IMR-90 (cell line): ENCODE measurements at regions not wholly inside any gene's neighbourhood (a gene's known extent, or its start where the extent isn't known, plus 50 kb on each side); places are given as distances from the start of the nearest gene placed in this dataset.

Experiments used
- ATAC-seq: fragments of 200-7000 bp; cut with Tn5 transposase; 2 replicates; pipeline ENCODE4 v1.9.1; 2020; ENCODE audit warnings: low read depth, mild to moderate bottlenecking, moderate library complexity
- BruUV-seq: library from RNA; stranded (reverse); fragments of 400-500 nt; replicated peaks from 2 replicates; lab custom pipeline; 2021; lab: Mats Ljungman, UMichigan
- CTCF ChIA-PET: fragments of 300-600 bp; formaldehyde crosslinking; extraction: SDS; loops from one replicate; lab custom pipeline; 2021; ENCODE audit warnings: antibody characterized with exemption; lab: Yijun Ruan, JAX
- POLR2A ChIA-PET: fragments of 300-600 bp; sonication (Branson Sonifier 250); formaldehyde crosslinking; loops from one replicate; lab custom pipeline; 2022; ENCODE audit warnings: antibody characterized with exemption; ENCODE audit not compliant: unreplicated experiment; lab: Charles Lee
- DNase-seq: peaks from one replicate; pipeline ENCODE4 v3.0.0; 2013
- H2AFZ ChIP-seq: replicated peaks from 2 replicates; pipeline ENCODE3; 2013; ENCODE audit warnings: low read length, mild to moderate bottlenecking; ENCODE audit not compliant: poor library complexity
- H2AK5ac ChIP-seq: 2 replicates; pipeline ENCODE4 v1.6.1; 2013; ENCODE audit warnings: low read depth, low read length, inconsistent platforms
- H2AK9ac ChIP-seq: replicated peaks from 2 replicates; pipeline ENCODE3; 2013; ENCODE audit warnings: mild to moderate bottlenecking, low read depth, low read length, moderate library complexity; ENCODE audit not compliant: poor library complexity
- H2BK120ac ChIP-seq: 2 replicates; pipeline ENCODE4 v1.6.1; 2013; ENCODE audit warnings: low read depth, low read length, inconsistent platforms
- H2BK15ac ChIP-seq: 3 replicates; pipeline ENCODE4 v1.6.1; 2013; ENCODE audit warnings: low read depth, low read length, inconsistent platforms
- H2BK20ac ChIP-seq: 2 replicates; pipeline ENCODE4 v1.6.1; 2013; ENCODE audit warnings: low read depth, mild to moderate bottlenecking, inconsistent platforms, low read length, moderate library complexity
- H2BK5ac ChIP-seq: 2 replicates; pipeline ENCODE4 v1.6.1; 2013; ENCODE audit warnings: mild to moderate bottlenecking, low read depth, low read length, inconsistent platforms; ENCODE audit not compliant: poor library complexity, severe bottlenecking
- H3K14ac ChIP-seq: replicated peaks from 2 replicates; pipeline ENCODE4 v1.6.1; 2013; ENCODE audit warnings: low read depth, low read length, inconsistent platforms
- H3K18ac ChIP-seq: 2 replicates; pipeline ENCODE4 v1.6.1; 2013; ENCODE audit warnings: low read depth, low read length, control low read depth
- H3K23ac ChIP-seq: 2 replicates; pipeline ENCODE4 v1.6.1; 2013; ENCODE audit warnings: low read depth, low read length, inconsistent platforms
- H3K27ac ChIP-seq: 2 replicates; pipeline ENCODE4 v1.5.1; 2013; ENCODE audit warnings: mild to moderate bottlenecking, control low read depth, low read length; ENCODE audit not compliant: insufficient read depth
- H3K27me3 ChIP-seq: 2 replicates; pipeline ENCODE4 v1.6.1; 2013; ENCODE audit warnings: low read length; ENCODE audit not compliant: control insufficient read depth, insufficient read depth
- H3K36me3 ChIP-seq: 2 replicates; pipeline ENCODE4 v1.6.1; 2013; ENCODE audit warnings: low read length, mixed read lengths; ENCODE audit not compliant: control insufficient read depth, insufficient read depth
- H3K4ac ChIP-seq: 2 replicates; pipeline ENCODE4 v1.6.1; 2013; ENCODE audit warnings: low read depth, low read length, inconsistent platforms
- H3K4me1 ChIP-seq: 2 replicates; pipeline ENCODE4 v1.6.1; 2013; ENCODE audit warnings: low read length, mixed read lengths; ENCODE audit not compliant: control insufficient read depth, insufficient read depth
- H3K4me2 ChIP-seq: 2 replicates; pipeline ENCODE4 v1.6.1; 2013; ENCODE audit warnings: low read depth, mild to moderate bottlenecking, control low read depth, low read length, moderate library complexity
- H3K4me3 ChIP-seq: 2 replicates; pipeline ENCODE4 v1.5.1; 2013; ENCODE audit warnings: low read depth, mild to moderate bottlenecking, control low read depth, low read length, moderate library complexity; ENCODE audit not compliant: insufficient read depth
- H3K56ac ChIP-seq: 2 replicates; pipeline ENCODE4 v1.6.1; 2013; ENCODE audit warnings: low read length, inconsistent platforms; ENCODE audit not compliant: insufficient read depth; ENCODE audit errors: extremely low read depth
- H3K79me1 ChIP-seq, 2 experiments: 2 replicates each; pipeline ENCODE4 v1.6.1; 2013; ENCODE audit warnings: low read length in 2 of 2, inconsistent platforms in 1 of 2, low read depth in 1 of 2
- H3K9ac ChIP-seq: 2 replicates; pipeline ENCODE4 v1.6.1; 2013; ENCODE audit warnings: low read depth, low read length, control low read depth
- H3K9me1 ChIP-seq: 2 replicates; pipeline ENCODE4 v1.6.1; 2013; ENCODE audit warnings: low read length, inconsistent platforms; ENCODE audit not compliant: insufficient read depth
- H3K9me3 ChIP-seq: 2 replicates; pipeline ENCODE4 v1.6.1; 2013; ENCODE audit warnings: low read length; ENCODE audit not compliant: control insufficient read depth, insufficient read depth
- H4K20me1 ChIP-seq: 2 replicates; pipeline ENCODE4 v1.6.1; 2013; ENCODE audit warnings: low read length, inconsistent platforms; ENCODE audit not compliant: insufficient read depth
- H4K5ac ChIP-seq: 2 replicates; pipeline ENCODE4 v1.6.1; 2013; ENCODE audit warnings: mild to moderate bottlenecking, low read depth, low read length, control low read depth
- H4K8ac ChIP-seq, 2 experiments: 2 replicates each; pipeline ENCODE4 v1.6.1; 2013; ENCODE audit warnings: low read depth in 2 of 2, low read length in 2 of 2, control low read depth in 1 of 2, inconsistent platforms in 1 of 2
- H4K91ac ChIP-seq: 2 replicates; pipeline ENCODE4 v1.6.1; 2013; ENCODE audit warnings: low read depth, low read length, inconsistent platforms; ENCODE audit not compliant: insufficient read depth
- BHLHE40 ChIP-seq: fragments of 150-350 bp; IDR thresholded peaks from 2 replicates; pipeline ENCODE4 v1.6.1; 2016; ENCODE audit warnings: mild to moderate bottlenecking, low read depth, low read length
- CEBPB ChIP-seq: IDR thresholded peaks from 2 replicates; pipeline ENCODE4 v1.6.1; 2012; ENCODE audit warnings: low read depth, low read length, improper control_type of control experiment
- CHD1 ChIP-seq: IDR thresholded peaks from 2 replicates; pipeline ENCODE4 v1.6.1; 2012; ENCODE audit warnings: low read depth, low read length, improper control_type of control experiment
- ELK1 ChIP-seq: fragments of 150-350 bp; IDR thresholded peaks from 2 replicates; pipeline ENCODE4 v1.6.1; 2016; ENCODE audit warnings: low read depth, mild to moderate bottlenecking, low read length, moderate library complexity, borderline replicate concordance
- FOS ChIP-seq: fragments of 150-350 bp; IDR thresholded peaks from 2 replicates; pipeline ENCODE4 v1.6.1; 2016; ENCODE audit warnings: low read depth, low read length
- MAFK ChIP-seq: IDR thresholded peaks from 2 replicates; pipeline ENCODE4 v1.6.1; 2012; ENCODE audit warnings: low read depth, low read length, improper control_type of control experiment
- MAZ ChIP-seq: IDR thresholded peaks from 2 replicates; pipeline ENCODE4 v1.6.1; 2012; ENCODE audit warnings: low read depth, mild to moderate bottlenecking, low read length, improper control_type of control experiment, moderate library complexity, borderline replicate concordance
- MXI1 ChIP-seq: IDR thresholded peaks from 2 replicates; pipeline ENCODE4 v1.6.1; 2012; ENCODE audit warnings: low read depth, mild to moderate bottlenecking, low read length, moderate library complexity, borderline replicate concordance
- NFE2L2 ChIP-seq: fragments of 150-350 bp; IDR thresholded peaks from 2 replicates; pipeline ENCODE4 v1.6.1; 2016; ENCODE audit warnings: low read depth, mild to moderate bottlenecking, low read length
- POLR2A ChIP-seq: IDR thresholded peaks from 2 replicates; pipeline ENCODE4 v1.6.1; 2012; ENCODE audit warnings: mild to moderate bottlenecking, low read depth, low read length
- RAD21 ChIP-seq: IDR thresholded peaks from 2 replicates; pipeline ENCODE4 v1.6.1; 2012; ENCODE audit warnings: low read length, improper control_type of control experiment
- RCOR1 ChIP-seq: IDR thresholded peaks from 2 replicates; pipeline ENCODE4 v1.6.1; 2012; ENCODE audit warnings: mild to moderate bottlenecking, low read length, improper control_type of control experiment; ENCODE audit not compliant: insufficient replicate concordance
- RFX5 ChIP-seq: IDR thresholded peaks from 2 replicates; pipeline ENCODE4 v1.8.0; 2012; ENCODE audit warnings: low read depth, mild to moderate bottlenecking, low read length, moderate library complexity
- SMC3 ChIP-seq: fragments of 150-350 bp; IDR thresholded peaks from 2 replicates; pipeline ENCODE4 v1.6.1; 2016; ENCODE audit warnings: low read depth, mild to moderate bottlenecking, antibody characterized with exemption, low read length, moderate library complexity
- USF2 ChIP-seq: fragments of 150-350 bp; IDR thresholded peaks from 2 replicates; pipeline ENCODE4 v1.6.1; 2017; ENCODE audit warnings: mild to moderate bottlenecking, antibody characterized with exemption, low read length, low read depth
- WGBS, 2 experiments: methylation state at CpG; one replicate each; pipeline versions ENCODE4 v1.1.5 to v1.1.7; 2013; ENCODE audit warnings: missing lambda C conversion rate in 2 of 2; ENCODE audit not compliant: insufficient read length in 1 of 2; ENCODE audit errors: extremely low coverage in 2 of 2; 5-methylcytosine and 5-hydroxymethylcytosine counted together
- dilution Hi-C: fragments of 300-500 bp; cut with HindIII; formaldehyde crosslinking; loops from one replicate; pipeline ENCODE4 v1.14.3; 2018; ENCODE audit warnings: low sequenced_read_pairs; ENCODE audit not compliant: unreplicated experiment
- in situ Hi-C: fragments of 300-500 bp; cut with MboI; formaldehyde crosslinking; loops from 3 replicates; pipeline ENCODE4 v1.14.3; 2019; ENCODE audit warnings: low sequenced_read_pairs, inconsistent platforms, mixed read lengths
- intact Hi-C: fragments of 100-400 bp; cut with micrococcal nuclease; formaldehyde crosslinking; loops from 2 replicates; pipeline ENCODE4 v1.10.0; 2022
- TF ChIP-seq, protein P1 (sequence below): conservative IDR thresholded peaks from 2 replicates; pipeline ENCODE4 v1.5.1; 2012; ENCODE audit warnings: mild to moderate bottlenecking, low read depth, low read length, improper control_type of control experiment

- H3K27me3 ChIP-seq = no peaks in the 10 kb centered on the region
- no peak overlapping the region for H2AFZ ChIP-seq
- no peak overlapping the region for H2AK9ac ChIP-seq
- no peak overlapping the region for H3K4me3 ChIP-seq
- no peak overlapping the region; the same call in 1 of the 2 replicates for H3K18ac ChIP-seq
- peaks cover 6% of the 10 kb centered on the region for H4K20me1 ChIP-seq
- peak overlapping the region; percentile 30; the same call in 1 of the 2 replicates for H4K91ac ChIP-seq
- H2BK5ac ChIP-seq = peak overlapping the region; percentile 31
- H2BK120ac ChIP-seq = peak overlapping the region; percentile 49; the same call in 1 of the 2 replicates
- no peak overlapping the region for H3K14ac ChIP-seq
- WGBS, 2 experiments = 100% methylated on average over 3 of the region's 5 CpGs; no CpG with 5 or more reads in 1 of the 2 experiments
- BruUV-seq = no TSS peak
- H3K9me3 ChIP-seq = no peaks in the 10 kb centered on the region
- peaks cover 5 to 45% of the 10 kb centered on the region in 2 experiments; a peak in 3 of 4 replicates for H3K79me1 ChIP-seq
- H3K4me1 ChIP-seq = peaks cover 15% of the 10 kb centered on the region
- intact Hi-C loops (no loop called here), in situ Hi-C loops (no loop called here), dilution Hi-C loops (no loop called here)
- no peak for ATAC-seq
- no peak overlapping the region; a peak in 1 of 4 replicates for H4K8ac ChIP-seq
- H2BK15ac ChIP-seq = no peak overlapping the region
- H2BK20ac ChIP-seq = no peak overlapping the region
- no peak overlapping the region for H3K9ac ChIP-seq
- H2AK5ac ChIP-seq = peak overlapping the region; percentile 37
- no peak overlapping the region for H3K56ac ChIP-seq
- CTCF ChIA-PET = no interaction called here
- no peaks in the 10 kb centered on the region for H3K36me3 ChIP-seq
- DNase-seq = no peak
- H3K4me2 ChIP-seq = no peak overlapping the region
- TF ChIP-seq FOS (no peak), MAFK (no peak), SMC3 (no peak), USF2 (no peak), MAZ (no peak), CEBPB (no peak), RAD21 (no peak), NFE2L2 (no peak), MXI1 (no peak), BHLHE40 (no peak), RCOR1 (no peak), POLR2A (no peak), CHD1 (no peak), RFX5 (no peak), ELK1 (no peak)
- TF ChIP-seq, protein P1, sequence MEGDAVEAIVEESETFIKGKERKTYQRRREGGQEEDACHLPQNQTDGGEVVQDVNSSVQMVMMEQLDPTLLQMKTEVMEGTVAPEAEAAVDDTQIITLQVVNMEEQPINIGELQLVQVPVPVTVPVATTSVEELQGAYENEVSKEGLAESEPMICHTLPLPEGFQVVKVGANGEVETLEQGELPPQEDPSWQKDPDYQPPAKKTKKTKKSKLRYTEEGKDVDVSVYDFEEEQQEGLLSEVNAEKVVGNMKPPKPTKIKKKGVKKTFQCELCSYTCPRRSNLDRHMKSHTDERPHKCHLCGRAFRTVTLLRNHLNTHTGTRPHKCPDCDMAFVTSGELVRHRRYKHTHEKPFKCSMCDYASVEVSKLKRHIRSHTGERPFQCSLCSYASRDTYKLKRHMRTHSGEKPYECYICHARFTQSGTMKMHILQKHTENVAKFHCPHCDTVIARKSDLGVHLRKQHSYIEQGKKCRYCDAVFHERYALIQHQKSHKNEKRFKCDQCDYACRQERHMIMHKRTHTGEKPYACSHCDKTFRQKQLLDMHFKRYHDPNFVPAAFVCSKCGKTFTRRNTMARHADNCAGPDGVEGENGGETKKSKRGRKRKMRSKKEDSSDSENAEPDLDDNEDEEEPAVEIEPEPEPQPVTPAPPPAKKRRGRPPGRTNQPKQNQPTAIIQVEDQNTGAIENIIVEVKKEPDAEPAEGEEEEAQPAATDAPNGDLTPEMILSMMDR = no peak
- H3K9me1 ChIP-seq = peaks cover 25% of the 10 kb centered on the region
- POLR2A ChIA-PET = no interaction called here
- H3K27ac ChIP-seq = no peak overlapping the region
- peak overlapping the region; percentile 32; the same call in 1 of the 2 replicates for H3K4ac ChIP-seq
- H4K5ac ChIP-seq = no peak overlapping the region
- H3K23ac ChIP-seq = no peak overlapping the region
These were observed 281.9 kb upstream of the C2CD4B start for GRCh38 chr15:62446984-62447383.
